Gastrocnemius medialis (tissue), 4 donors: ENCODE measurements at regions not wholly inside any gene's neighbourhood (a gene's known extent, or its start where the extent isn't known, plus 50 kb on each side); places are given as distances from the start of the nearest gene placed in this dataset.

Experiments used
- ATAC-seq, 2 donors: fragments of 150-250 bp; one replicate each; pipeline ENCODE4 v1.9.1; 2016
- DNase-seq, 2 donors: peaks; one replicate each; pipeline ENCODE4 v3.0.0-alpha.2; 2019
- H3K27ac ChIP-seq, 4 donors: fragments of 200-600 bp; sonication (generic); 1 replicate in 1 of 4; 2 replicates in 3 of 4; pipeline ENCODE4 v1.5.1; 2016 to 2018; ENCODE audit warnings: mild to moderate bottlenecking in 2 of 4, moderate library complexity in 1 of 4
- H3K27me3 ChIP-seq, 3 donors: fragments of 200-600 bp; sonication (generic) in 2 of 3; 1 replicate in 1 of 3; 2 replicates in 2 of 3; pipeline versions ENCODE4 v1.5.1 to v1.6.0; 2016 to 2019; ENCODE audit warnings: mild to moderate bottlenecking in 1 of 3, moderate library complexity in 1 of 3
- H3K36me3 ChIP-seq, 2 donors: fragments of 200-600 bp; sonication (generic) in 1 of 2; one replicate each; pipeline ENCODE4 v1.5.1; 2017 to 2018
- H3K4me1 ChIP-seq, 2 donors: fragments of 200-600 bp; sonication (generic) in 1 of 2; one replicate each; pipeline ENCODE4 v1.5.1; 2016 to 2017; ENCODE audit warnings: mild to moderate bottlenecking in 2 of 2
- H3K4me3 ChIP-seq, 4 donors: fragments of 200-600 bp; sonication (generic) in 3 of 4; 1 replicate in 1 of 4; 2 replicates in 3 of 4; pipeline ENCODE4 v1.5.1; 2016 to 2019; ENCODE audit warnings: mild to moderate bottlenecking in 2 of 4
- H3K9me3 ChIP-seq, 3 donors: fragments of 200-600 bp; sonication (generic) in 2 of 3; 1 replicate in 1 of 3; 2 replicates in 2 of 3; pipeline ENCODE4 v1.5.1; 2016 to 2019
- POLR2A ChIP-seq, 2 donors: fragments of 450-650 bp; IDR thresholded peaks; one replicate each; pipeline ENCODE4 v1.6.1; 2017; ENCODE audit warnings: antibody characterized with exemption in 2 of 2, mild to moderate bottlenecking in 2 of 2, moderate library complexity in 2 of 2
- in situ Hi-C, 4 donors: fragments of 200-750 bp; cut with MboI; loops; one replicate each; pipeline versions ENCODE4 v1.15.0 to v1.8.0; 2017; ENCODE audit warnings: low sequenced_read_pairs in 4 of 4
- intact Hi-C: fragments of 100-400 bp; cut with DNase I; formaldehyde crosslinking; loops from one replicate; pipeline ENCODE4 v1.15.1; 2023; ENCODE audit warnings: low total_unique reads
- TF ChIP-seq, protein P1 (sequence below), 5 experiments: fragments of 450-650 bp in 3 of 5; fragments of 200-600 bp in 2 of 5; sonication (generic) in 2 of 5; IDR thresholded peaks in 4 of 5; conservative IDR thresholded peaks in 1 of 5; 1 replicate in 4 of 5; 2 replicates in 1 of 5; pipeline ENCODE4 v1.5.1; 2016 to 2019; ENCODE audit warnings: antibody characterized with exemption in 5 of 5, mild to moderate bottlenecking in 3 of 5, moderate library complexity in 3 of 5

DNA sequence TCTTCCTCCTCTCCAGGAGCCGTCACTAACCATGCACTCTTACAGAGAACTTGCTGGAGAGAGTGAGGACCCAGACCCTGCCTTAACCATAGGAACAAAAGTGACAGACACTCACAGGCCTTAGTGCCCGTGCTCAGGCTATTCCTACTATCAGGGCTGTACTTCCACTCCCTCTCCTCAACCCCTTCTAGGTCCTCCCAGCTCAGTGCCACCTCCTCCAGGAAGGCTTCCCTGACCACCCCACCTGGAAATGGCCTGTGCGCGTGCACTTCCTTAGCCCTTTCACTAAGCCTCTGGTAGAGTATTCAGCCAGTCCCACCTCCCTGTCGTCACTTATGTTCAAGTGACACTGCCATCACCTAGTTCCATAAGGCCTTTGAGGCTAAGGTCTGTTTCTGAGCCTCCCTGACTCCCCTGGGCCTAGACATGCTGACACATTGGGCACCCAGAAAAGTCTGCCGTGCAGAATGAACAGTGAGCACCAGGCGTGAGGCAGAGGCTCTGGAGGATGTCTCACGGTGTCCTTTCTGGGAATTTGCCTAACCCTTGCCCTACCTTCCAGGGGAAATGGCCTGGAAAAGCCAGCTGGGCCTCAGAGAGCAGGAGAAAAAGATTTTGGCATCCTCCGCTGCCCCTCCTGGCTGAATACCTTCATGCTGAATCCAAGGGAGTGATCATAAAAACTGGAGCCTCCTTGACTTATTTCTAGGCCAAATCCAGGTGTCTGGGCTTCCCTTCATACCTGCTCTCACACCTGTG, 108.6 kb upstream of the SMAD3 start:
- H3K27me3 ChIP-seq, result no peaks in the 10 kb centered on the region
- H3K36me3 ChIP-seq, result no peaks in the 10 kb centered on the region
- intact Hi-C loops, result no loop called here
- H3K4me3 ChIP-seq, result no peak overlapping the region
- in situ Hi-C loops, result loop anchor here in 2 of 4 donors (5.0 to 10.0 kb wide), 2 partner anchors 340 to 478 kb away; no protein-coding TSS in a partner anchor
- ATAC-seq (no peak), DNase-seq (no peak)
- TF ChIP-seq, protein P1, sequence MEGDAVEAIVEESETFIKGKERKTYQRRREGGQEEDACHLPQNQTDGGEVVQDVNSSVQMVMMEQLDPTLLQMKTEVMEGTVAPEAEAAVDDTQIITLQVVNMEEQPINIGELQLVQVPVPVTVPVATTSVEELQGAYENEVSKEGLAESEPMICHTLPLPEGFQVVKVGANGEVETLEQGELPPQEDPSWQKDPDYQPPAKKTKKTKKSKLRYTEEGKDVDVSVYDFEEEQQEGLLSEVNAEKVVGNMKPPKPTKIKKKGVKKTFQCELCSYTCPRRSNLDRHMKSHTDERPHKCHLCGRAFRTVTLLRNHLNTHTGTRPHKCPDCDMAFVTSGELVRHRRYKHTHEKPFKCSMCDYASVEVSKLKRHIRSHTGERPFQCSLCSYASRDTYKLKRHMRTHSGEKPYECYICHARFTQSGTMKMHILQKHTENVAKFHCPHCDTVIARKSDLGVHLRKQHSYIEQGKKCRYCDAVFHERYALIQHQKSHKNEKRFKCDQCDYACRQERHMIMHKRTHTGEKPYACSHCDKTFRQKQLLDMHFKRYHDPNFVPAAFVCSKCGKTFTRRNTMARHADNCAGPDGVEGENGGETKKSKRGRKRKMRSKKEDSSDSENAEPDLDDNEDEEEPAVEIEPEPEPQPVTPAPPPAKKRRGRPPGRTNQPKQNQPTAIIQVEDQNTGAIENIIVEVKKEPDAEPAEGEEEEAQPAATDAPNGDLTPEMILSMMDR (IDR thresholded peaks at IDR 0.05 in 4 of 5, conservative IDR thresholded peaks at IDR 0.05 in 1 of 5), result no peak
- no peak for TF ChIP-seq POLR2A (IDR thresholded peaks at IDR 0.05)
- no peaks in the 10 kb centered on the region for H3K9me3 ChIP-seq
- H3K27ac ChIP-seq, result no peak overlapping the region
- no peaks in the 10 kb centered on the region for H3K4me1 ChIP-seq

- DNase-seq, result no peak
- intact Hi-C loops (no loop called here), in situ Hi-C loops (loop anchor here in 2 of 4 donors (5.0 to 10.0 kb wide), 2 partner anchors 340 to 477 kb away; no protein-coding TSS in a partner anchor)
- no peak for TF ChIP-seq POLR2A (IDR thresholded peaks at IDR 0.05)
- TF ChIP-seq, protein P1 (IDR thresholded peaks at IDR 0.05 in 4 of 5, conservative IDR thresholded peaks at IDR 0.05 in 1 of 5), result no peak
- H3K9me3 ChIP-seq, result no peaks in the 10 kb centered on the region
- H3K27ac ChIP-seq, result no peak overlapping the region
- no peaks in the 10 kb centered on the region for H3K4me1 ChIP-seq
- H3K4me3 ChIP-seq, result no peak overlapping the region
- no peaks in the 10 kb centered on the region for H3K27me3 ChIP-seq
- no peaks in the 10 kb centered on the region for H3K36me3 ChIP-seq
- ATAC-seq, result no peak
These were observed 108.0 kb upstream of the SMAD3 start for GRCh38 chr15:66957431-66957720.

- Histone ChIP-seq H3K9me3 (no peaks in the 10 kb centered on the region), H3K36me3 (no peaks in the 10 kb centered on the region), H3K4me1 (no peaks in the 10 kb centered on the region), H3K27me3 (no peaks in the 10 kb centered on the region), H3K27ac (no peak overlapping the region), H3K4me3 (no peak overlapping the region)
- TF ChIP-seq, protein P1 (IDR thresholded peaks at IDR 0.05 in 4 of 5, conservative IDR thresholded peaks at IDR 0.05 in 1 of 5), result no peak
- TF ChIP-seq POLR2A (IDR thresholded peaks at IDR 0.05), result no peak
- DNase-seq (no peak), ATAC-seq (no peak)
- in situ Hi-C loops (loop anchor here in 2 of 4 donors (5.0 to 10.0 kb wide), 2 partner anchors 338 to 476 kb away; no protein-coding TSS in a partner anchor), intact Hi-C loops (no loop called here)
These were observed 106.3 kb upstream of the SMAD3 start for GRCh38 chr15:66959066-66959465.

- H3K36me3 ChIP-seq, result no peaks in the 10 kb centered on the region
- no peak overlapping the region for H3K4me3 ChIP-seq
- no peak for TF ChIP-seq POLR2A (IDR thresholded peaks at IDR 0.05)
- TF ChIP-seq, protein P1 (IDR thresholded peaks at IDR 0.05 in 4 of 5, conservative IDR thresholded peaks at IDR 0.05 in 1 of 5), result no peak
- no peaks in the 10 kb centered on the region for H3K4me1 ChIP-seq
- intact Hi-C loops (no loop called here), in situ Hi-C loops (loop anchor here in 2 of 4 donors (5.0 to 10.0 kb wide), 2 partner anchors 337 to 475 kb away; no protein-coding TSS in a partner anchor)
- H3K9me3 ChIP-seq, result no peaks in the 10 kb centered on the region
- no peak for ATAC-seq
- no peak overlapping the region for H3K27ac ChIP-seq
- H3K27me3 ChIP-seq, result no peaks in the 10 kb centered on the region
- DNase-seq, result no peak
These were observed 105.5 kb upstream of the SMAD3 start for GRCh38 chr15:66959875-66960274.
